H1 (cell line): ENCODE measurements at regions not wholly inside any gene's neighbourhood (a gene's known extent, or its start where the extent isn't known, plus 50 kb on each side); places are given as distances from the start of the nearest gene placed in this dataset.

Source experiments
- CTCF ChIA-PET: fragments of 300-600 bp; sonication (Branson Sonifier 250); formaldehyde crosslinking; loops from one replicate; lab custom pipeline; 2021; ENCODE audit not compliant: partially characterized antibody; lab: Charles Lee
- POLR2A ChIA-PET: fragments of 300-600 bp; sonication (Branson Sonifier 250); formaldehyde crosslinking; loops from one replicate; lab custom pipeline; 2021; ENCODE audit warnings: inconsistent platforms; ENCODE audit not compliant: partially characterized antibody; lab: Charles Lee
- DNase-seq, 2 experiments: peaks; one replicate each; pipeline versions ENCODE4 v3.0.0 to v3.0.0-alpha.2; 2010 to 2022; ENCODE audit warnings: low spot score in 2 of 2, low read depth in 1 of 2, mixed read lengths in 1 of 2
- FAIRE-seq: peaks from 2 replicates; lab custom pipeline; 2011; peaks lifted over from hg19 to GRCh38; lab: Jason Lieb, UNC
- H2AFZ ChIP-seq: 2 replicates; pipeline ENCODE4 v1.8.1; 2012; ENCODE audit warnings: low read length, inconsistent platforms
- H2AK5ac ChIP-seq: 2 replicates; pipeline ENCODE4 v1.6.1; 2013; ENCODE audit warnings: low read depth, low read length
- H2BK120ac ChIP-seq: replicated peaks from 2 replicates; pipeline ENCODE3; 2013; ENCODE audit warnings: low read depth, low read length, inconsistent platforms
- H2BK12ac ChIP-seq: 2 replicates; pipeline ENCODE4 v1.6.1; 2013; ENCODE audit warnings: low read depth, low read length
- H2BK15ac ChIP-seq: 2 replicates; pipeline ENCODE4 v1.6.1; 2013; ENCODE audit warnings: low read length
- H2BK20ac ChIP-seq: 2 replicates; pipeline ENCODE4 v1.6.1; 2013; ENCODE audit warnings: low read length
- H2BK5ac ChIP-seq: 2 replicates; pipeline ENCODE4 v1.6.1; 2013; ENCODE audit warnings: low read depth, low read length
- H3K14ac ChIP-seq: 2 replicates; pipeline ENCODE4 v1.6.1; 2013; ENCODE audit warnings: inconsistent platforms; ENCODE audit not compliant: insufficient read length
- H3K18ac ChIP-seq: 2 replicates; pipeline ENCODE4 v1.6.1; 2013; ENCODE audit warnings: low read length; ENCODE audit errors: extremely low read depth
- H3K23ac ChIP-seq: 2 replicates; pipeline ENCODE4 v1.6.1; 2013; ENCODE audit warnings: inconsistent platforms; ENCODE audit not compliant: insufficient read length
- H3K23me2 ChIP-seq: 2 replicates; pipeline ENCODE4 v1.6.1; 2013; ENCODE audit warnings: low read depth, low read length
- H3K27ac ChIP-seq: 2 replicates; pipeline ENCODE4 v1.6.1; 2011; ENCODE audit warnings: low read depth, low read length, inconsistent platforms
- H3K27me3 ChIP-seq, 4 experiments: replicated peaks in 1 of 4; 1 replicate in 1 of 4; 2 replicates in 3 of 4; pipeline versions ENCODE4 v1.6.1 to v1.8.1; 2011 to 2013; ENCODE audit warnings: low read length in 3 of 4, mild to moderate bottlenecking in 3 of 4, inconsistent platforms in 2 of 4, mixed read lengths in 2 of 4, moderate library complexity in 1 of 4; ENCODE audit not compliant: control insufficient read depth in 3 of 4, insufficient read depth in 3 of 4; ENCODE audit errors: extremely low read depth in 1 of 4
- H3K36me3 ChIP-seq, 4 experiments: 2 replicates each; pipeline versions ENCODE4 v1.6.1 to v1.8.1; 2011 to 2013; ENCODE audit warnings: mild to moderate bottlenecking in 4 of 4, low read length in 3 of 4, moderate library complexity in 2 of 4, control low read depth in 1 of 4, inconsistent platforms in 1 of 4; ENCODE audit not compliant: insufficient read depth in 4 of 4, control insufficient read depth in 2 of 4
- H3K4ac ChIP-seq: replicated peaks from 2 replicates; pipeline ENCODE3; 2013; ENCODE audit warnings: low read length, low read depth, mixed read lengths, inconsistent platforms; ENCODE audit not compliant: insufficient read length
- H3K4me1 ChIP-seq, 4 experiments: replicated peaks in 1 of 4; 1 replicate in 1 of 4; 2 replicates in 3 of 4; pipeline versions ENCODE4 v1.6.1 to v1.8.1; 2011 to 2013; ENCODE audit warnings: low read length in 3 of 4, inconsistent platforms in 2 of 4, mixed read lengths in 1 of 4; ENCODE audit not compliant: insufficient read depth in 4 of 4, control insufficient read depth in 3 of 4
- H3K4me2 ChIP-seq, 2 experiments: 2 replicates each; pipeline versions ENCODE4 v1.6.1 to v1.8.1; 2011 to 2013; ENCODE audit warnings: low read depth in 2 of 2, low read length in 2 of 2, control low read depth in 1 of 2, inconsistent platforms in 1 of 2, mild to moderate bottlenecking in 1 of 2; ENCODE audit not compliant: insufficient read depth in 1 of 2
- H3K4me3 ChIP-seq, 4 experiments: fragments of 200-600, 300-600 bp in 1 of 4; sonication (generic), shearing (Covaris generic), sonication (Bioruptor Twin) in 1 of 4; 2 replicates each; pipeline versions ENCODE4 v1.5.1 to v1.8.1; 2011 to 2016; ENCODE audit warnings: low read length in 4 of 4, low read depth in 3 of 4, control low read depth in 2 of 4, inconsistent platforms in 2 of 4, mild to moderate bottlenecking in 2 of 4, mixed read lengths in 1 of 4, moderate library complexity in 1 of 4; ENCODE audit not compliant: insufficient read depth in 2 of 4; ENCODE audit errors: extremely low read depth in 1 of 4
- H3K56ac ChIP-seq: replicated peaks from 2 replicates; pipeline ENCODE3; 2013; ENCODE audit warnings: low read depth, mild to moderate bottlenecking, mixed read lengths, low read length, inconsistent platforms; ENCODE audit not compliant: insufficient read length
- H3K79me1 ChIP-seq: 2 replicates; pipeline ENCODE4 v1.6.1; 2013; ENCODE audit warnings: low read depth, low read length, control low read depth
- H3K79me2 ChIP-seq, 2 experiments: 2 replicates each; pipeline versions ENCODE4 v1.6.1 to v1.8.1; 2012 to 2013; ENCODE audit warnings: low read length in 2 of 2, mild to moderate bottlenecking in 2 of 2, inconsistent platforms in 1 of 2; ENCODE audit not compliant: insufficient read depth in 2 of 2, control insufficient read depth in 1 of 2
- H3K9ac ChIP-seq, 4 experiments: replicated peaks in 1 of 4; 1 replicate in 1 of 4; 2 replicates in 3 of 4; pipeline versions ENCODE4 v1.6.1 to v1.8.1; 2011 to 2013; ENCODE audit warnings: low read depth in 3 of 4, low read length in 3 of 4, control low read depth in 2 of 4, mild to moderate bottlenecking in 2 of 4, moderate library complexity in 2 of 4, inconsistent platforms in 1 of 4; ENCODE audit errors: extremely low read depth in 1 of 4
- H3K9me3 ChIP-seq, 2 experiments: 2 replicates each; pipeline versions ENCODE4 v1.6.1 to v1.8.1; 2012 to 2013; ENCODE audit warnings: mild to moderate bottlenecking in 2 of 2, moderate library complexity in 2 of 2, control low read depth in 1 of 2, inconsistent platforms in 1 of 2, low read depth in 1 of 2, low read length in 1 of 2, mixed read lengths in 1 of 2; ENCODE audit not compliant: insufficient read depth in 2 of 2
- H4K20me1 ChIP-seq, 2 experiments: replicated peaks in 1 of 2; 2 replicates each; pipeline versions ENCODE3 to v1.8.1; 2011 to 2013; ENCODE audit warnings: inconsistent platforms in 2 of 2, low read length in 2 of 2, mild to moderate bottlenecking in 1 of 2; ENCODE audit not compliant: insufficient read depth in 2 of 2, control insufficient read depth in 1 of 2
- H4K5ac ChIP-seq: 2 replicates; pipeline ENCODE4 v1.6.1; 2013; ENCODE audit warnings: low read length, low read depth, mixed read lengths, inconsistent platforms; ENCODE audit not compliant: insufficient read length
- H4K8ac ChIP-seq: 2 replicates; pipeline ENCODE4 v1.8.0; 2013; ENCODE audit warnings: mild to moderate bottlenecking, moderate library complexity, low read length, inconsistent platforms; ENCODE audit not compliant: insufficient read depth; ENCODE audit errors: extremely low read depth
- H4K91ac ChIP-seq: replicated peaks from 2 replicates; pipeline ENCODE3; 2013; ENCODE audit warnings: low read length, mixed read lengths, inconsistent platforms; ENCODE audit not compliant: insufficient read length
- EGR1 ChIP-seq: IDR thresholded peaks from 2 replicates; pipeline ENCODE4 v1.6.1; 2011; ENCODE audit warnings: low read depth, low read length, borderline replicate concordance
- FOSL1 ChIP-seq: IDR thresholded peaks from 2 replicates; pipeline ENCODE4 v1.6.1; 2011; ENCODE audit warnings: mild to moderate bottlenecking, low read depth, low read length, moderate library complexity; ENCODE audit not compliant: insufficient read depth
- KDM1A ChIP-seq: fragments of 200-600, 300-600 bp; sonication (generic); IDR thresholded peaks from 2 replicates; pipeline ENCODE4 v1.7.1; 2016; ENCODE audit warnings: mild to moderate bottlenecking, low read length, borderline replicate concordance
- POU5F1 ChIP-seq: IDR thresholded peaks from 2 replicates; pipeline ENCODE4 v1.6.1; 2011; ENCODE audit warnings: low read depth, mild to moderate bottlenecking, low read length, moderate library complexity
- SUZ12 ChIP-seq: fragments of 200-600 bp; sonication (generic); IDR thresholded peaks from 2 replicates; pipeline ENCODE4 v1.6.1; 2012; ENCODE audit warnings: mild to moderate bottlenecking, inconsistent platforms, low read length, moderate library complexity, mixed read lengths
- WGBS, 2 experiments: shearing (Covaris generic) in 1 of 2; methylation state at CpG; one replicate each; pipeline versions ENCODE4 v1.1.6 to v1.1.7; 2013 to 2015; ENCODE audit warnings: low lambda C conversion rate in 2 of 2, mixed read lengths in 2 of 2, inconsistent platforms in 1 of 2, low coverage in 1 of 2, missing lambda C conversion rate in 1 of 2; ENCODE audit not compliant: insufficient replicate concordance in 2 of 2, insufficient coverage in 1 of 2, insufficient read length in 1 of 2; ENCODE audit errors: extremely low coverage in 1 of 2, missing lambda C conversion rate in 1 of 2; 5-methylcytosine and 5-hydroxymethylcytosine counted together

GRCh38 chr2:51472783-51473182 lies 440.9 kb upstream of the NRXN1 start:
- CTCF ChIA-PET: no interaction called here
- H4K20me1 ChIP-seq: no peaks in the 10 kb centered on the region
- H3K4ac ChIP-seq: no peak overlapping the region
- H2AFZ ChIP-seq: no peak overlapping the region
- no peaks in the 10 kb centered on the region for H3K9me3 ChIP-seq
- no peak overlapping the region for H3K14ac ChIP-seq
- H3K27me3 ChIP-seq: no peaks in the 10 kb centered on the region
- H4K91ac ChIP-seq: no peak overlapping the region
- no peak overlapping the region for H2BK120ac ChIP-seq
- no peaks in the 10 kb centered on the region for H3K4me1 ChIP-seq
- no peak overlapping the region for H3K4me3 ChIP-seq
- H3K18ac ChIP-seq: no peak overlapping the region
- DNase-seq (no peak), FAIRE-seq (no peak)
- no peaks in the 10 kb centered on the region for H3K36me3 ChIP-seq
- no peak overlapping the region for H4K8ac ChIP-seq
- H4K5ac ChIP-seq: no peak overlapping the region
- no peak overlapping the region for H3K23ac ChIP-seq
- no peaks in the 10 kb centered on the region for H3K23me2 ChIP-seq
- no peak overlapping the region for H2AK5ac ChIP-seq
- no peak overlapping the region for H2BK12ac ChIP-seq
- no peak overlapping the region for H2BK15ac ChIP-seq
- H3K4me2 ChIP-seq: no peak overlapping the region
- POLR2A ChIA-PET: no interaction called here
- no peak overlapping the region for H3K27ac ChIP-seq
- no peak overlapping the region for H3K56ac ChIP-seq
- no peaks in the 10 kb centered on the region for H3K79me2 ChIP-seq
- no peak overlapping the region for H2BK20ac ChIP-seq
- no peak overlapping the region for H2BK5ac ChIP-seq
- 93% methylated on average over 7 of the region's 7 CpGs; no CpG with 5 or more reads in 1 of the 2 experiments for WGBS, 2 experiments
- no peak overlapping the region for H3K9ac ChIP-seq
- no peaks in the 10 kb centered on the region for H3K79me1 ChIP-seq
- no peak for TF ChIP-seq SUZ12
- no peak for TF ChIP-seq POU5F1
- TF ChIP-seq EGR1: no peak
- TF ChIP-seq FOSL1: no peak
- TF ChIP-seq KDM1A: no peak
